Activated CD8-positive, alpha-beta T cell treated with anti-CD3 and anti-CD28 coated beads for 36 hours (primary cell): ENCODE measurements at regions not wholly inside any gene's neighbourhood (a gene's known extent, or its start where the extent isn't known, plus 50 kb on each side); places are given as distances from the start of the nearest gene placed in this dataset.

ENCODE experiments used
- ATAC-seq: fragments of 200-7000 bp; cut with Tn5 transposase; one replicate; pipeline ENCODE4 v1.10.0; 2021; ENCODE audit warnings: mild to moderate bottlenecking, moderate library complexity
- CTCF ChIA-PET: fragments of 350-600 bp; sonication (Branson Sonifier 250); formaldehyde crosslinking; loops from one replicate; lab custom pipeline; 2021; ENCODE audit warnings: antibody characterized with exemption; lab: Charles Lee
- POLR2A ChIA-PET: fragments of 350-600 bp; sonication (Branson Sonifier 250); formaldehyde crosslinking; loops from one replicate; lab custom pipeline; 2021; ENCODE audit warnings: antibody characterized with exemption; lab: Charles Lee
- DNase-seq: peaks from one replicate; pipeline ENCODE4 v3.0.0-alpha.2; 2020
- H3K27ac Mint-ChIP-seq: one replicate; pipeline ENCODE4 v1.8.0; 2021; ENCODE audit warnings: mild to moderate bottlenecking, mixed read lengths
- H3K27me3 Mint-ChIP-seq: one replicate; pipeline ENCODE4 v1.8.0; 2021; ENCODE audit warnings: mixed read lengths
- H3K36me3 Mint-ChIP-seq: one replicate; pipeline ENCODE4 v1.8.0; 2021; ENCODE audit warnings: low read depth, mixed read lengths
- H3K4me1 Mint-ChIP-seq: one replicate; pipeline ENCODE4 v1.8.0; 2021; ENCODE audit warnings: low read depth, mixed read lengths
- H3K4me3 Mint-ChIP-seq: one replicate; pipeline ENCODE4 v1.8.0; 2021; ENCODE audit warnings: mild to moderate bottlenecking, moderate library complexity, mixed read lengths
- H3K9me3 Mint-ChIP-seq: one replicate; pipeline ENCODE4 v1.8.0; 2021; ENCODE audit warnings: mixed read lengths
- CTCF ChIP-seq: fragments of 200-600 bp; IDR thresholded peaks from one replicate; pipeline ENCODE4 v1.8.0; 2022; ENCODE audit warnings: antibody characterized with exemption, mild to moderate bottlenecking
- intact Hi-C: fragments of 100-400 bp; cut with micrococcal nuclease; formaldehyde crosslinking; loops from one replicate; pipeline ENCODE4 v1.10.0; 2022

- no peak overlapping the region for H3K4me3 Mint-ChIP-seq
- ChIA-PET POLR2A (no interaction called here), CTCF (no interaction called here)
- TF ChIP-seq CTCF = no peak
- intact Hi-C loops = no loop called here
- peaks cover 8% of the 10 kb centered on the region for H3K9me3 Mint-ChIP-seq
- no peaks in the 10 kb centered on the region for H3K36me3 Mint-ChIP-seq
- no peak for ATAC-seq
- H3K27me3 Mint-ChIP-seq = no peaks in the 10 kb centered on the region
- no peak for DNase-seq
- H3K4me1 Mint-ChIP-seq = no peaks in the 10 kb centered on the region
- H3K27ac Mint-ChIP-seq = no peak overlapping the region
Observed at GRCh38 chr2:103660947-103661346, 899.1 kb downstream of the TMEM182 start.

- H3K27ac Mint-ChIP-seq = no peak overlapping the region
- no peak overlapping the region for H3K4me3 Mint-ChIP-seq
- no peak for ATAC-seq
- CTCF ChIA-PET = no interaction called here
- TF ChIP-seq CTCF = no peak
- H3K9me3 Mint-ChIP-seq = peaks cover 4% of the 10 kb centered on the region
- no peak for DNase-seq
- POLR2A ChIA-PET = no interaction called here
- intact Hi-C loops = no loop called here
- no peaks in the 10 kb centered on the region for H3K4me1 Mint-ChIP-seq
- H3K27me3 Mint-ChIP-seq = no peaks in the 10 kb centered on the region
- no peaks in the 10 kb centered on the region for H3K36me3 Mint-ChIP-seq
Observed at GRCh38 chr2:103664690-103665089, 902.9 kb downstream of the TMEM182 start.

GRCh38 chr2:103667335-103667884, 905.6 kb downstream of the TMEM182 start:
- intact Hi-C loops = no loop called here
- Mint-ChIP-seq H3K36me3 (no peaks in the 10 kb centered on the region), H3K9me3 (no peaks in the 10 kb centered on the region), H3K4me3 (no peak overlapping the region), H3K27me3 (no peaks in the 10 kb centered on the region), H3K27ac (no peak overlapping the region), H3K4me1 (no peaks in the 10 kb centered on the region)
- ATAC-seq = no peak
- no peak for DNase-seq
- TF ChIP-seq CTCF = no peak
- ChIA-PET POLR2A (no interaction called here), CTCF (no interaction called here)

- Mint-ChIP-seq H3K27me3 (no peaks in the 10 kb centered on the region), H3K27ac (no peak overlapping the region), H3K36me3 (no peaks in the 10 kb centered on the region), H3K4me3 (no peak overlapping the region), H3K9me3 (no peaks in the 10 kb centered on the region), H3K4me1 (no peaks in the 10 kb centered on the region)
- ATAC-seq = no peak
- no peak for TF ChIP-seq CTCF
- ChIA-PET POLR2A (no interaction called here), CTCF (no interaction called here)
- no peak for DNase-seq
- intact Hi-C loops = no loop called here
Observed at GRCh38 chr2:103669531-103669930, 907.7 kb downstream of the TMEM182 start.
